Caco-2 (cell line): ENCODE measurements at regions not wholly inside any gene's neighbourhood (a gene's known extent, or its start where the extent isn't known, plus 50 kb on each side); places are given as distances from the start of the nearest gene placed in this dataset.

ENCODE experiments used
- BruUV-seq: library from RNA; stranded (reverse); fragments of 400-500 nt; replicated peaks from 2 replicates; lab custom pipeline; 2021; lab: Mats Ljungman, UMichigan
- CTCF ChIA-PET: fragments of 300-600 bp; sonication (Branson Sonifier 250); formaldehyde crosslinking; loops from one replicate; lab custom pipeline; 2022; ENCODE audit warnings: antibody characterized with exemption; lab: Charles Lee
- POLR2A ChIA-PET: fragments of 300-600 bp; sonication (Branson Sonifier 250); formaldehyde crosslinking; loops from one replicate; lab custom pipeline; 2022; ENCODE audit warnings: antibody characterized with exemption; lab: Charles Lee
- DNase-seq, 2 experiments: peaks; one replicate each; pipeline versions ENCODE4 v3.0.0 to v3.0.0-alpha.2; 2020 to 2022
- H3K27me3 ChIP-seq: replicated peaks from 2 replicates; pipeline ENCODE4 v1.6.0; 2011; ENCODE audit warnings: low read length; ENCODE audit not compliant: control insufficient read depth, insufficient read depth
- H3K36me3 ChIP-seq: 2 replicates; pipeline ENCODE4 v1.5.1; 2011; ENCODE audit warnings: low read length; ENCODE audit not compliant: control insufficient read depth, insufficient read depth
- H3K4me1 ChIP-seq: fragments of 250-450 bp; sonication (Bioruptor Pico); 2 replicates; pipeline ENCODE4 v1.5.1; 2020; ENCODE audit warnings: mild to moderate bottlenecking
- H3K4me3 ChIP-seq: 2 replicates; pipeline ENCODE4 v1.5.1; 2011; ENCODE audit warnings: low read depth, mild to moderate bottlenecking, control low read depth, low read length
- H3K9me3 ChIP-seq: fragments of 250-450 bp; sonication (Bioruptor Pico); 2 replicates; pipeline ENCODE4 v1.5.1; 2020; ENCODE audit warnings: mild to moderate bottlenecking, moderate library complexity
- H3K27ac Mint-ChIP-seq: one replicate; pipeline ENCODE4 v1.8.0; 2022; ENCODE audit warnings: mixed read lengths; ENCODE audit not compliant: unreplicated experiment
- H3K27me3 Mint-ChIP-seq: one replicate; pipeline ENCODE4 v1.8.0; 2022; ENCODE audit warnings: mixed read lengths; ENCODE audit not compliant: insufficient read depth, unreplicated experiment
- H3K36me3 Mint-ChIP-seq: one replicate; pipeline ENCODE4 v1.8.0; 2022; ENCODE audit warnings: mild to moderate bottlenecking, mixed read lengths; ENCODE audit not compliant: insufficient read depth, unreplicated experiment
- H3K4me1 Mint-ChIP-seq: one replicate; pipeline ENCODE4 v1.8.0; 2022; ENCODE audit warnings: low read depth, mixed read lengths; ENCODE audit not compliant: unreplicated experiment
- H3K4me3 Mint-ChIP-seq: one replicate; pipeline ENCODE4 v1.8.0; 2022; ENCODE audit warnings: mild to moderate bottlenecking, moderate library complexity, mixed read lengths; ENCODE audit not compliant: unreplicated experiment
- H3K9me3 Mint-ChIP-seq: one replicate; pipeline ENCODE4 v1.8.0; 2022; ENCODE audit warnings: mixed read lengths; ENCODE audit not compliant: unreplicated experiment
- intact Hi-C: fragments of 100-400 bp; cut with micrococcal nuclease; formaldehyde crosslinking; loops from one replicate; pipeline ENCODE4 v1.10.0; 2022; ENCODE audit not compliant: unreplicated experiment
- TF ChIP-seq, protein P1 (sequence below), 2 experiments: fragments of 200-600 bp in 1 of 2; IDR thresholded peaks; 1 replicate in 1 of 2; 2 replicates in 1 of 2; pipeline versions ENCODE4 v1.5.1 to v1.8.0; 2011 to 2022; ENCODE audit warnings: antibody characterized with exemption in 1 of 2, control low read depth in 1 of 2, inconsistent platforms in 1 of 2, low read depth in 1 of 2, low read length in 1 of 2, mild to moderate bottlenecking in 1 of 2, moderate library complexity in 1 of 2; ENCODE audit not compliant: insufficient read depth in 1 of 2, severe bottlenecking in 1 of 2, unreplicated experiment in 1 of 2

GRCh38 chr10:36612436-36612835, 513.0 kb upstream of the ANKRD30A start:
- no peak overlapping the region for H3K27ac Mint-ChIP-seq
- intact Hi-C loops: loop anchor here (10.0 kb wide), 1 partner anchor 162 kb away; no protein-coding TSS in a partner anchor
- ChIA-PET CTCF (no interaction called here), POLR2A (no interaction called here)
- Histone ChIP-seq H3K4me3 (no peak overlapping the region), H3K9me3 (no peaks in the 10 kb centered on the region), H3K36me3 (no peaks in the 10 kb centered on the region), H3K27me3 (no peaks in the 10 kb centered on the region), H3K4me1 (no peaks in the 10 kb centered on the region)
- no peak for DNase-seq
- no peak overlapping the region for H3K4me3 Mint-ChIP-seq
- no peaks in the 10 kb centered on the region for H3K4me1 Mint-ChIP-seq
- H3K9me3 Mint-ChIP-seq: no peaks in the 10 kb centered on the region
- TF ChIP-seq, protein P1, sequence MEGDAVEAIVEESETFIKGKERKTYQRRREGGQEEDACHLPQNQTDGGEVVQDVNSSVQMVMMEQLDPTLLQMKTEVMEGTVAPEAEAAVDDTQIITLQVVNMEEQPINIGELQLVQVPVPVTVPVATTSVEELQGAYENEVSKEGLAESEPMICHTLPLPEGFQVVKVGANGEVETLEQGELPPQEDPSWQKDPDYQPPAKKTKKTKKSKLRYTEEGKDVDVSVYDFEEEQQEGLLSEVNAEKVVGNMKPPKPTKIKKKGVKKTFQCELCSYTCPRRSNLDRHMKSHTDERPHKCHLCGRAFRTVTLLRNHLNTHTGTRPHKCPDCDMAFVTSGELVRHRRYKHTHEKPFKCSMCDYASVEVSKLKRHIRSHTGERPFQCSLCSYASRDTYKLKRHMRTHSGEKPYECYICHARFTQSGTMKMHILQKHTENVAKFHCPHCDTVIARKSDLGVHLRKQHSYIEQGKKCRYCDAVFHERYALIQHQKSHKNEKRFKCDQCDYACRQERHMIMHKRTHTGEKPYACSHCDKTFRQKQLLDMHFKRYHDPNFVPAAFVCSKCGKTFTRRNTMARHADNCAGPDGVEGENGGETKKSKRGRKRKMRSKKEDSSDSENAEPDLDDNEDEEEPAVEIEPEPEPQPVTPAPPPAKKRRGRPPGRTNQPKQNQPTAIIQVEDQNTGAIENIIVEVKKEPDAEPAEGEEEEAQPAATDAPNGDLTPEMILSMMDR (IDR thresholded peaks at IDR 0.05; ENCODE audit: insufficient read depth in 1 of 2, low read depth in 1 of 2, low read length in 1 of 2, severe bottlenecking in 1 of 2, unreplicated experiment in 1 of 2): no peak
- H3K27me3 Mint-ChIP-seq: peaks cover 11% of the 10 kb centered on the region
- no TSS peak for BruUV-seq
- H3K36me3 Mint-ChIP-seq: no peaks in the 10 kb centered on the region

DNA sequence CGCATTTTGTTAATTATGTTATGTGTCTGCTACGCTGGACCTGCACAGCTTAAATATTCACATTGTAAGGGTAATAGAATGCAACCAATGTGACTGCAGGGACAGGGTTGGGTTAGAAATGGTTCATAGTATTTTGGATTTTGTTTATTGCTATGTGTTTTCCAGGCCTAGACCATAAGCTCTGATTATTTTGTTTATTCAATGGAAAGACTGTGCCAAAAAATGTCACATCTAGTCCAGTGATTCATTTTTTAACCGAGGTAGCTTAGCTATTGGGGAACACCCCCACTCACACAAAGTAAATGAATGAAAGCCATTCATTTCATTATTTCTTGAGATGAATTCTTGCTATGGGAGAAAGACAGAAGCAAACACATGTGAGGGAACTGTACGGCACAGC, 516.5 kb upstream of the ANKRD30A start:
- no peaks in the 10 kb centered on the region for H3K36me3 ChIP-seq
- no peak overlapping the region for H3K4me3 ChIP-seq
- Mint-ChIP-seq H3K4me3 (no peak overlapping the region), H3K4me1 (no peaks in the 10 kb centered on the region), H3K27ac (no peak overlapping the region), H3K27me3 (peaks cover 11% of the 10 kb centered on the region), H3K9me3 (no peaks in the 10 kb centered on the region), H3K36me3 (no peaks in the 10 kb centered on the region)
- CTCF ChIA-PET: no interaction called here
- POLR2A ChIA-PET: no interaction called here
- H3K27me3 ChIP-seq: no peaks in the 10 kb centered on the region
- DNase-seq: no peak
- intact Hi-C loops: no loop called here
- no peaks in the 10 kb centered on the region for H3K9me3 ChIP-seq
- BruUV-seq: no TSS peak
- TF ChIP-seq, protein P1 (IDR thresholded peaks at IDR 0.05; ENCODE audit: insufficient read depth in 1 of 2, low read depth in 1 of 2, low read length in 1 of 2, severe bottlenecking in 1 of 2, unreplicated experiment in 1 of 2): no peak
- no peaks in the 10 kb centered on the region for H3K4me1 ChIP-seq

GRCh38 chr10:36608251-36608650, 517.1 kb upstream of the ANKRD30A start:
- no peak overlapping the region for H3K4me3 ChIP-seq
- peaks cover 6% of the 10 kb centered on the region for H3K27me3 Mint-ChIP-seq
- H3K4me1 Mint-ChIP-seq: no peaks in the 10 kb centered on the region
- H3K4me3 Mint-ChIP-seq: no peak overlapping the region
- no peaks in the 10 kb centered on the region for H3K27me3 ChIP-seq
- TF ChIP-seq, protein P1 (IDR thresholded peaks at IDR 0.05; ENCODE audit: insufficient read depth in 1 of 2, low read depth in 1 of 2, low read length in 1 of 2, severe bottlenecking in 1 of 2, unreplicated experiment in 1 of 2): no peak
- ChIA-PET POLR2A (no interaction called here), CTCF (no interaction called here)
- H3K9me3 Mint-ChIP-seq: no peaks in the 10 kb centered on the region
- H3K36me3 Mint-ChIP-seq: no peaks in the 10 kb centered on the region
- no TSS peak for BruUV-seq
- intact Hi-C loops: no loop called here
- H3K4me1 ChIP-seq: no peaks in the 10 kb centered on the region
- H3K36me3 ChIP-seq: no peaks in the 10 kb centered on the region
- no peaks in the 10 kb centered on the region for H3K9me3 ChIP-seq
- no peak overlapping the region for H3K27ac Mint-ChIP-seq
- DNase-seq: no peak
